GM21381 (cell line): ENCODE measurements at regions not wholly inside any gene's neighbourhood (a gene's known extent, or its start where the extent isn't known, plus 50 kb on each side); places are given as distances from the start of the nearest gene placed in this dataset.

Experiments used
- ATAC-seq: cut with Tn5 transposase; IDR thresholded peaks from one replicate; pipeline ENCODE4 v1.9.1; 2021; ENCODE audit warnings: mild to moderate bottlenecking, moderate library complexity; ENCODE audit not compliant: unreplicated experiment

DNA sequence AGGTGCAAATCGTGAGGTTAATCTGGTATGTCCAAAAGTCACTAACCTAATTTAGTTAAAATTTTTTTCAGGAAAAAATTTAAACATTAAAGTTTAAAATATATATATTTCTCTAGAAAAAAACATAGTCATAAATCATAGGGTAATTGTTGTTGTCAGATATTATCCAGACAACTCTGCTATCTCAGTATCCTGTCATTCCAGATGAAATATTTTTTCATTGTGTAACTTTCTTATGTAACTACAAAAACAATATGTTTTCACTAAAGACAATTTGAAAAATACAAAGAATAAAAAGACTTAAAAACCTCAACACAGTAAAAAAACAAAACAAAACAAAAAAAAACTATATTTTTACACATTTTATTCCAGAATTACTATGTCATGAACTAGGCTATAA lies 57.6 kb downstream of the TENT5A start:
- no peak for ATAC-seq

DNA sequence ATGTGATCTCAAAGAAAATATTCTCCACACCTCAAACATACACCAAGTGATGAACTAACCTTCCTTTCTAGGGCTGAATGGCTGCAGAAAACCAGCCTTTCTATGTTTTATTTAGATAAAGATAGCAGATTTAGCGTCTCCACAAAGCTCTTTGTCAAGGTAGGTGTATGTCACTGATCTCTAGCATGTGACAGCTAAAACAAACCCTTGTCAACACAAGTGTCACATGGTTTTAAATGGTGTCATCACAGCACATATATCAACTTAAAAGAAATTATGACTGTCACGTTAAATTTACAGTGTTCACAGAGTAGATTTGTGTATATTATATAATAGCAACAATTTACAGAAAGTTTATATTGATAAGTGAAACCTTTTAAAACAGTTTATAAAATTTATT lies 58.3 kb downstream of the TENT5A start:
- no peak for ATAC-seq

DNA sequence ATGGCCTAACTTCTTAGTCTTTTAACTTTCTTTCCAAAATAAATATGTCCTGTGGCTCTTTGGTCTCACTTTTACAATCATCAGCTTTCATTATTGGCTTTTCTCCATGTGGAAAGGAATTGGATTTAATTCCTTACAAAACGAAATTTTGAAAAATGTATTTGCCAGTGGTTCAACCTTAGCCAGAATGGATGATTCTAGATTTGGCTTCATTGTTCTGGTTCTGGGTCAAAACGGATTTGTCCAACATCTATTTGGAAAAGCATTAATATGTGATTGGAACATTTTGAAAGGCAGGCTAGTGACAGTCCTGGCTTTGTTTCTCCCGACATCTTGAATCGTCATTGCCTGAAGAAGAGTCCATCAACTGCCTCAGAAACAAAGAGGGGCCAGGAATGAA lies 59.2 kb downstream of the TENT5A start:
- ATAC-seq = no peak

DNA sequence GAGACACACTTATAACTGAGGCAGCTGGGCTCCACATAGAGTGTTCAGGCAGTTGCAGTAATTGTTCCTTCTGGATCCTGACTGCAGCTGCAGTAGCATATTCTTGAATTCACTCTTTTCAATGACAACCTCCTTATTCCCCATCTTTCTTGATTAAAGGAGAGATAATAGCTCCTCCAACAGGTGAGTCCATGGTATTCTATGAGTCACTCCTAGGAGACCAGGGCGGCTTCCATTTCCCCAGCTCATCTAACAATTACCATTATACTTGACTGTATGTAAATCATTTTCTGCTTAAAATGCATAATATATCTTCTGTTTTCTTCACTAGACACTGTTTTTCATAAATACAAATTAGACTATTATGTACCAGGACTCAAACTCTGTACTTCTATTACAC lies 62.4 kb downstream of the TENT5A start:
- ATAC-seq = no peak

DNA sequence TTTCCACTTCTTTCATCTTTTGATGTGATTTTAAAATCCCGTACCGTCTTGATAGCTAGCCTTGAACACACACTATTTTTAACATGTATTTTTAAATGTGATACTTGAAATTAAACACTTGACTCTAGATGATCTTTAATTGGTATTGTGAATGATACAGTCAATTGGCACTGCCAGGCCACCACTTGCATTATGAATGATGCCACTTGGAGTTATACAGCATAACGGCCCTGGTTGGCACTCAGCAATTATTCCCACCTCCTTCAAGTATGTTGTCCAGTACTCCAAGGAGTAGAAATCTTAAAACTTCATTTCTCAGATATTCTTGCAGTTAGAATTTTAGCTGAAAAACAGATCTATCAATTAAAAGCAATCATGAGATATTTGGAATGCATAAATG lies 62.9 kb downstream of the TENT5A start:
- ATAC-seq = no peak

DNA sequence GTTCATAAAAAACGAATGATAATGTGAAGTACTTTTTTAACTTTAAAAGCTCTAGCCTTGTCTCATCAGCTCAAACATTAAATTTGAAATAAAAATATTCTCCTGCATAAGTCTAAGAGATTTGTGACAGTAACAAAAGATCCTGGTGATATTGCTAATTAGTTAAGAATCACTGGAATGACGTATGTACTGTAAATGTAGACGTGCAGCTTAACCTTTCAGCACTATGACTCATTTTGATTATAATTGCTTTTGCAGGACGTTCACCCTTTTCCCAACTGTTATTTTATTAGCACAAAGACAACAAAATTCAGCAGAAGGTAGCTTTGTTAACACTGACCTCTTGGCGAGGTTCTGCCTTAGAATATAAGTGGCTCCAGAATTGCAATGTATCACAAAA lies 68.6 kb downstream of the TENT5A start:
- ATAC-seq = no peak

DNA sequence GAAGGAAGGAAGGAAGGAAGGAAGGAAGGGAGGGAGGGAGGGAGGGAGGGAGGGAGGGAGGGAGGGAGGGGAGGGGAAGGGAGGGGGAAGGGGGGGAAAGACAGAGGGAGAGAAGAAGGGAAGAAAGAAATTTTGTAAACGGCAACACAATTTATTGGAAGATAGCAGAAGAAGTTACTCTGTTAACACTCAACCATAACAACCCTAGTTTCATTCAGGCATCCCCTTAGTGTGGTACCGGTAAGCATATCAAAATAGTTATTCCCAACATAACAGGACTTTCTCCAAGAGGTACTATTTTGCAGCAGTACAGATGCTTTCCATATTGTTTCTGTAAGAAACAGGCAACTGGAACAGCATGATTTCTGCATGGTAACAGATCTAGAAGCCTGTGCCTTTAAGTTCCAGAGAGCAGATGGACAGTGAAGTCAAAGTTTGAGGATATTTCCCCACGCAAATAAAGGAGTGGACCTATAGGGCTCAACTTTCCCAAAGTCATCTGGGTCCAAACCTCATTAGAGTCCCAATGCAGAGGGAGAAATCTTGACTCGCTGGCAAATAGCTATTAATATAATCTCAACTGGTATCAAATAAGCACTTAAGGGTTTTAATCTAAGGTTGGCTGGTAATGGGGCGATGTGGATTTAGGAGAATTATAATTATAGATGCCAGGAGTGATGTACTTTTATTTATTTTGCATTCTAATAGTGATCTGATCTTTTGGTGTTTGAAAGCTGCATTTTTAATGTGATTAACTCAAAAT lies 69.4 kb downstream of the TENT5A start:
- no peak for ATAC-seq

DNA sequence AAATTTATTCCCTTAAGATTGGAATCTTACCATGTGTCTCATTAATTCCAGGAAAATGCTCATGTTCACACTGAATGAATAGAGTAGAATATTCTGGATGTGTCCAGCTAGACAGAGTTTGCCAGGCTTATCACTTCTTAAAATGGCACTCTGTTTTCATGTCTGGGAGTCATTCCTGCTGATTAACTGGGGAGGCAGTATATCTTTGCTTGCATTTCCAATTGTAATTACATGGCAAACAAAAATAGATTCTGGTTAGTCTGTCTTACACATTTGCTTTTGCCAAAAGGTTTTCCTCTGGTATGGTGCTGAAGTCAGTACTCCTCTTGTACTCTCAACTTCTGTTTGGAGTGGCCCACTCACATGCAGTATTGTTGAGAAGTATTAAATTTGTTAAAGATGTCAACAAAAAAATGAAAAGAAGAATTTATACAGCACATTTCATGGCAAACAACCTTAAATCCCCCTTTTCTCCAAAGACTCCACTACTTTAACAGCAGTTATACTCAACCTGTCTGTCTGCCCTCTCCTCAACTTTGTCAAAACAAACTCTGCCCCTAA lies 70.2 kb downstream of the TENT5A start:
- no peak for ATAC-seq

DNA sequence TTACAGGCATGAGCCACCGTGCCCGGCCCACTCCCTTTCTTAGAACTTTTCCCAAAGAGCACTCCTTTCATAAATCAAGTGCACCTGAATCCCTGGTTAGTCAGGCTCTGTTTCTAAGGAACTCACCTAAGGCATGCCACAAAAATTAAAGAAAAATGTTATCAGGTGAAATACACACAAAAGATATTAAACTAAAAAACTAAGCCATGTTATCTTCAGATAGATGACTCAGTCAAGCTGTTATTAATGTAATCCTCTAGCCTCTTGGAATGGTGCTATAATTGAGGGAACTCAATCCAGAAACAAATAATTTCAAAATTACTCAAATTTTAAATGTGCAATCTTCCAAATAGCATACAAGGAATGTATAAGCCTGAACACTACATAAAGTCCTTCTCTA lies 83.0 kb downstream of the TENT5A start:
- no peak for ATAC-seq

DNA sequence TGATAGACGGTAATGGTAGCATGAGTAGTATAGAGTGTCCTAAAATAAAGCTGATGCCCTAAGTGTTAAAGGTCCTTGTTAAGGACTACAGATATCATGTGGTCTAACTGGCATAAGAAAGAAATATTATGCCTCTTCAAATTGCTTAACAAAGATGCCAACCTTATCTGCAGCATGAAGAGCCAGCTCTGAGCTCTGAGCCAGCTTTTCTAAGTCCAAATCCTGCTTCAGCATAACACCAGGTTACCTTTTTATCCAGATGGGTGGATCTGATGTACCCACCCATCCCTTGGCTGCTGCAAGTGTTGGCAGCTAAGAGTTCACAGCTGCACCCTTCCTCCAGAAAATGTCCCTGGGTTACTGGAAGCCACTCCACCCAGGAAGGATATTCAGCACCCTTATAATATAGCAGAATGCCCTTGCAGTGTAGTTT lies 83.8 kb downstream of the TENT5A start:
- no peak for ATAC-seq

DNA sequence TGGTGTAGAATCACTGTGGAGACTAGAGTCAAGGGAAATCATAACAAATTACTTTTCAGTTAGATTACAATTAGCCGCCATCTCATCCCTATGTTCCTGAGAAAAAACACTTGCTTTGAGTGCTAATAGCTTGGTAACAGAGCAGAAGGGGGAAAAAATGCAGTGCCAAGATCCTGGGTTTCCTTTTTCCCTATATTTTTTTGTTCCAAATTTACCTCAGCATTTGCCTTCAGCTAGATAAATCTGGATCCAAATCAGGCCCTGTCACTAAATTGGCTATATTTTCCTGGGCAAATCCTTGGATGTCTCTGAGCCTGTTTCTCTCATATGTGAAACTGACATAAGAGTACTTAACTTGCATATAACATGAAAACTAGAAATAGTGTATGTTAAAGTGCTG lies 86.0 kb downstream of the TENT5A start:
- ATAC-seq = no peak

DNA sequence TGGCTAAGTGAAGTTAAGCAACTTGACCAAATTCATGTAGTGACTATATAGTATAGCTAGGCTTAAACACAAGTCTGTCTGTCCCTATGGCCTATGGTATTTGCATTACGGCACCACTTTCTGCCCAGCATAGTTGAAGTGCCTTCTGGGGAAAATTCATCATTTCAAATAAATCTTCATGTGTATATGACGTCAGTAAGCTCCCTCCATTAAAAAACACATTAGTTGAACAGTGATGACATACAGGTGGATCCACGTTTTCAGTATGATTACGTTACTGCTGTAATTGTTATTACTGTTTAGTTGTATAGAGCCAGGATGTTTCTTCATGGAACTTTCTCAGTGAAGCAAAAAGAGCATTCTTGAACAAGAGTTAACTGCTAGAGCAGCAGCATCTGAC lies 96.2 kb downstream of the TENT5A start:
- ATAC-seq = no peak

DNA sequence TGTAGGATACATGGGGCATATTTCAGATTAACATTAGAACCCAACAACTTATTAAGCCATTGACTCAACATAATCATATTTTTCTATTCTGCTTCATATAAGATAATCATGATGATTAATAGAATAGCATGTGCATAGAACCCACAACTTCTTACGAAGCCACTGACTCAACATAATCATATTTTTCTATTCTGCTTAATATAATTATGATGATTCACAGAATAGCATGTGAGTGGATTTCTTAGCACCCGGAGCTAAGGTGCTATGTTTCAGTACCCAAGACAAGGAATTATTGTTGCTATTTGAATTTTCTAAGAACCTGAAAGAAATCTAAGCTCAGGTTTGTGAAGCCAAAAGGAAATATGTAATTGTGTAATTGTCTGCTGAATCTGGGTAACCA lies 96.8 kb downstream of the TENT5A start:
- no peak for ATAC-seq

DNA sequence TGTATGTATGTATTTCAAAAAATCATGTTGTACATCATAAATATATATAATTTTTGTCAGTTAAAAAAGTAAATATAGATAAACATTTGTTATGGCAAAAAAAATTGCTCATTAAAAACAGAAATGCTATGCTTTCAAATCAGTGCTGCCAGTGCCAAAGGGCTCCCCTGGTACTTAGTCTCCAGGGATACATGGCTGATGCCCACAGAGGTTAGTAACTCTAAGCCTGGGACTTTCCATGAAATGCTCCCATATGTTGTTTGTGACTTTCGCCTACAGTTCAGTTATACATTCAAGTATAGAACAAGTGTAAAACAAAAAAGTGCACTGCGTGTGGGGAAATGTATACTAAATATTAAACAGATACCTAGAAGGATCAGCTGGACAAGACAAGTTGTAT lies 104.0 kb downstream of the TENT5A start:
- no peak for ATAC-seq

DNA sequence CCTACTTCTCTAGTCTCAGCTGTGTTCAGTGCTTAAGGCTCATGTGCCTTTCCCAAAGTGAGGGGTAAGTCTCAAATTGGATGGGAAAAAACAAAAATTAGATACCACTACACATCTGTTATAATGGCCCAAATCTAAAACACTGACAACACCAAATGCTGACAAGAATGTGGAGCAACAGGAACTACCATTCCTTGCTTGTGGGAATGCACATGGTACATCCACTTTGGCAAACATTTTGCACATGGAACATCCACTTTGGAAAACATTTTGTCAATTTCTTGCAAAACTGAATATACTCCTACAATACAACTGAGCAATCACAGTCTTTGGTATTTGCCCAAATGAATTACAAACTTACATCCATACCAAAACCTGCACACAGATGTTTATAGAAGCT lies 109.3 kb downstream of the TENT5A start:
- ATAC-seq = no peak

DNA sequence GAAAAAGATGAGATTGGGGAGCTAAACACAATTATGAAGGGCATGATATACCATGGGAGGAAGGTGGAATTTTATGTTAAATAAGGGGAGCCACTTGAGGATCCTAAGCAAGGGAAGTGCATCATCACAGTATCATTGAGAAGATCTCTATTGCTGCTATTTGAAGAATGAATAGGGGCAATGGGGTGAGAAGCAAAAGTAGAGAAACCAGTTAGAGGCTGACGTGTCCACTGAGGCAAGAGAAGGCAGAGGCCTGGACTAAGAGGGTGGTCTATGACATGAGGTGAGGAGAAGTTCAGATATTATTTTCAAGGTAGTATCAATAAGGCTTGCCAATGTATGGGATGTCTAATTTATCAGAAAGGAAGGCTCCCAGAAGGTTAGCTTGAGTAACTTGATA lies 111.6 kb downstream of the TENT5A start:
- no peak for ATAC-seq

DNA sequence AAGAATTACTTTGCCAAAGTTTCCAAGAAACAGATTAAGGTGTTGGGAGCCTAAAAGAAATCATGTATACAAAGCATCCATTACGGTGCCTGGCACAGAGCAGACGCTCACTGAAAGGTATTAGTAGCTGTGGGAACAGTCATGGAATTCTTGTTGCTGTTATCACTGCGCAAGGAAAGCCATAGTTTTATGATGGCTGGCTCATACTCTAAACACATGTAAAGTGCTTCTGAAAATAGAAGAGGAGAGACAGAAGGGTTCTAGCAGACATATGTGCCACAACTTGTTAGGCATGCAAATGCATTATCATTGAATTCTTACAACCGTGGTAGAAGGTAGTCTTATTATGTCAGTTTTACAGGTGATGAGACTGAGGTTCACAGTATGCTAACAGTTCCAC lies 112.4 kb downstream of the TENT5A start:
- ATAC-seq = no peak

DNA sequence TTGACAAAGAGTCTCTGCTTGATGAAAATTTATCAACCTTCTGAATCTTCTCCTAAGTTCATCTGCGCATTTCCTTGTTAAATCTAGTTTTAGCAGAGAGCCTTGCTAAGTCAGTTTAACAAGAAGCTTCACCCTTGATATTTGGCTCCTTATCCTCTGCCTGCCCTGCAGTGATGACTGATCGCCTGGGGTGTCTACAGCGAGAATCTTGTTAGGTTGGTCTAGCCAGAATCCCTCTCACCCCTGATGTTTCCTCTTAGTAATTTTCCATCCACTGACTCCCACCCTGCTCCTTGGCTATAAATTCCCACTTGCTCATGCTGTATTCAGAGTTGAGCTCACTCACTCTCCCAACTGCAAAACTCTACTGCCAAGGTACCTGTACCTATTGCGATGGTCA lies 114.1 kb downstream of the TENT5A start:
- ATAC-seq = no peak

DNA sequence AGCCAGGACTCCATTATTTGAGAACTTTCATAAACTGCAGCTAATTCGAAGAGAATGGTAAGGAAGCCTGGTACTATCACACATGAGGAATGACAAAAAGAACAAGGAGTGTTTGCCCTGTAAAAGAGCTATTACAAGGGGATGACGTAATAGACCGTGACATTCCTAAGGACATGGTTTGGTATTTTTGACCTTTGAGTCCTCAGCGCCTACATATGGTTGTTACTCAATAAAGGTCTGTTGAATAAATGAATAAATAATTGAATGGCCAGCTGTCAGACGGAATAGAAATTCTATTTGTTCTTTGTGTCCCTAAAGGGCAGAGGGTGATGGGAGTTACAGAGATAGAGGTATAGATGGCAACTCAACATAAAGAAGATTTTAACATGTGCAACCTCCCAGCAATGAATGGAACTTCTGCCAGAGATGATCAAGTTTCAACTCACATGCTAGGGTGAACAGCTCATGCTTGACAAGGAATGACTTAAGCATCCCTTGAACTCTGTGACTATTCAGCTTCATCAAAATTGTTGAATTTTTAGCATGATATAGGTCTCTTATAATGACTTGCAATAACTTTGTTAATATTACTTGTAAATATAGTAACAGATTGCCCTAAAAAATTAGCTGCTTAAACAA lies 115.4 kb downstream of the TENT5A start:
- no peak for ATAC-seq

DNA sequence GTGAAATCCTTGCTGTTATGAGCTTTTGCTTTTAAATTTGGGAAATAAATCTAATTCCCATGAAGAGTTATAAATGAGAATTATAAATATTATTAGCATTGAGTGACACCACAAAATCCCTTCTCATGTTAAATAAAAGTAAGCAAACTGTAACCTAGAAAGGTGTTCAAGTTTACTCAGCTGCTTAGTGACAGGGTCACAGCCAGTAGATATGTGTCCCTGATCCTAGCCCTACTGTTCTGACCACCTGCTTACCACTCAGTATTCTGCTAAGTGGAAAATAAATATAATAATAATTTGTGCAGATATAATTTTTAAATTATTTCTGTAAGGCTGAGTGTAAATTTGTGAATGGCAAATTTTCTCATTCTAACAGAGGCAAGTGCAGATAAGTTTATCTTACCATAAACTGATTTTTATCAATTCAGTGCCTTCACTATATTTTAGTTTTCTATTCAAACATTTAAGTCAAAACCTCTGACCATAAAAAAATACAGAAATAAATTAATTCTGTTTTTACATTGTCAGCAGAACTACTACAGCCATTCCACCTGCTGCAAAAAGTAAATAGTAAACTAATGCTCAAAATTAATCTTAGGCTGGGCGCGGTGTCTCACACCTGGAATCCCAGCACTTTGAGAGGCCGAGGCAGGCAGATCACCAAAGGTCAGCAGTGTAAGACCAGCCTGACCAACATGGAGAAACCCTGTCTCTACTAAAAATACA lies 118.2 kb downstream of the TENT5A start:
- no peak for ATAC-seq

DNA sequence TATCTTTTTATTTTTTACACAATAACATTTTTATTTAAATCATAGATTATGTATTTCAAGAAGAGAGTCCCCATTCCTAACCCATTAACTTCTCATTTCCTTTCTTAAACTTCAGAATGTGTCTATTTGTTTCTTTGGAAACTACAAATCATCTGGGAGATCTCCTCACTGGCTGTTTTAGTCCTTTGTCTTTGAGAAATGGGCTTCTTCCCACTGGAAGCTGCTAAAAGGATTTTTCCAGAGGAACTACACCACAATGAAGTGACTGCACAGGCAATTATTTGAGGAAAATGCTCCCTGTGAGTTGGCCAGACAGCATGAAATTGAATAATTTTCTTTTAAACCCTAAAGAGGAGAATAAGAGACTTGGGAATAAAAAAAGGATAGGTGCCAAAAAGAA lies 119.1 kb downstream of the TENT5A start:
- no peak for ATAC-seq

DNA sequence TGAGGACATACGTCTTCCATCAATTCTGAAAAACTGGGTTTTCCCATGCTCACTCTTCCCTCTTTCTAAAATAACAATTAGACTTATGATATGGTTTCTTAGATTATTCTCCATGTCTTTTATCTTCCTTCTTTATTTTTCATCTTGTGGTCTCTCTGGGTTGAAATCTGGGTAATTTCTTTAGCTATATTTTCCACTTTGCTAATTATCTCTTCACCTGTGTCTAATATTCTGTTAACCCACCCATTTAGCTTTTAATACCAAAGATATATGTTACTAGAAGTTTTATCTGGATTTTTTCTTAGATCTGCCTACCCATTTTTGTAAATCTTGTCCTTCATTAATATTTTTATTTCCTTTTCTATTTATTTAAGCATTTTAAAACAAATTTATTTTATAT lies 121.8 kb downstream of the TENT5A start:
- ATAC-seq = no peak
